ENCODE measurements at regions not wholly inside any gene's neighbourhood (a gene's known extent, or its start where the extent isn't known, plus 50 kb on each side); places are given as distances from the start of the nearest gene placed in this dataset.
"Not testable (repeated sequence)": the region's sequence is repeated elsewhere in the genome, so short reads cannot be mapped to it uniquely, and the experiment has no call there.

- no CpG with 5 or more reads among the region's 5 CpGs for WGBS (ENCODE audit: insufficient coverage)
- no peaks in the 10 kb centered on the region for H3K36me3 ChIP-seq (ENCODE audit: control insufficient read depth, insufficient read depth, low read length)
- H3K4me3 ChIP-seq (ENCODE audit: low read depth, low read length), result no peak overlapping the region
Observed at GRCh38 chr6:169406804-169407203, 153.2 kb upstream of the THBS2 start.

GRCh38 chr6:169406034-169406433 is 152.4 kb upstream of the THBS2 start:
- Histone ChIP-seq H3K27ac (ENCODE audit: low read depth, low read length) (no peak overlapping the region), H3K27me3 (ENCODE audit: control insufficient read depth, insufficient read depth, low read length) (no peaks in the 10 kb centered on the region), H3K4me1 (ENCODE audit: control insufficient read depth, insufficient read depth, low read length) (no peaks in the 10 kb centered on the region), H3K9me3 (ENCODE audit: control insufficient read depth, insufficient read depth, low read length) (no peaks in the 10 kb centered on the region), H3K4me3 (ENCODE audit: low read depth, low read length) (no peak overlapping the region), H3K36me3 (ENCODE audit: control insufficient read depth, insufficient read depth, low read length) (no peaks in the 10 kb centered on the region)
- WGBS (ENCODE audit: insufficient coverage), result 100% methylated on average over 2 of the region's 2 CpGs
- DNase-seq (ENCODE audit: low read depth in 4 of 6, low spot score in 6 of 6), result no peak

More at GRCh38 chr6:169406804-169407203, 153.2 kb upstream of the THBS2 start:
- Histone ChIP-seq H3K9me3 (ENCODE audit: control insufficient read depth, insufficient read depth, low read length) (no peaks in the 10 kb centered on the region), H3K27ac (ENCODE audit: low read depth, low read length) (peak overlapping the region; percentile 34), H3K27me3 (ENCODE audit: control insufficient read depth, insufficient read depth, low read length) (no peaks in the 10 kb centered on the region), H3K4me1 (ENCODE audit: control insufficient read depth, insufficient read depth, low read length) (no peaks in the 10 kb centered on the region)
- DNase-seq (ENCODE audit: low read depth in 4 of 6, low spot score in 6 of 6), result peak in 1 of 6 donors; percentile 26

GRCh38 chr6:169404828-169405227 is 151.2 kb upstream of the THBS2 start:
- WGBS (ENCODE audit: insufficient coverage), result 97% methylated on average over 4 of the region's 6 CpGs
- DNase-seq (ENCODE audit: low read depth in 4 of 6, low spot score in 6 of 6), result no peak
- Histone ChIP-seq H3K36me3 (ENCODE audit: control insufficient read depth, insufficient read depth, low read length) (no peaks in the 10 kb centered on the region), H3K4me1 (ENCODE audit: control insufficient read depth, insufficient read depth, low read length) (no peaks in the 10 kb centered on the region), H3K27ac (ENCODE audit: low read depth, low read length) (no peak overlapping the region), H3K4me3 (ENCODE audit: low read depth, low read length) (no peak overlapping the region), H3K9me3 (ENCODE audit: control insufficient read depth, insufficient read depth, low read length) (no peaks in the 10 kb centered on the region), H3K27me3 (ENCODE audit: control insufficient read depth, insufficient read depth, low read length) (no peaks in the 10 kb centered on the region)

- 75% methylated on average over 14 of the region's 14 CpGs for WGBS (ENCODE audit: insufficient coverage)
- no peaks in the 10 kb centered on the region for H3K36me3 ChIP-seq (ENCODE audit: control insufficient read depth, insufficient read depth, low read length)
- H3K27me3 ChIP-seq (ENCODE audit: control insufficient read depth, insufficient read depth, low read length), result no peaks in the 10 kb centered on the region
- DNase-seq (ENCODE audit: low read depth in 4 of 6, low spot score in 6 of 6), result no peak
- H3K4me1 ChIP-seq (ENCODE audit: control insufficient read depth, insufficient read depth, low read length), result no peaks in the 10 kb centered on the region
- H3K4me3 ChIP-seq (ENCODE audit: low read depth, low read length), result no peak overlapping the region
- H3K9me3 ChIP-seq (ENCODE audit: control insufficient read depth, insufficient read depth, low read length), result no peaks in the 10 kb centered on the region
- no peak overlapping the region for H3K27ac ChIP-seq (ENCODE audit: low read depth, low read length)
Observed at GRCh38 chr6:169398342-169399105, 144.9 kb upstream of the THBS2 start.

GRCh38 chr6:169397684-169398083 is 144.0 kb upstream of the THBS2 start:
- H3K4me1 ChIP-seq (ENCODE audit: control insufficient read depth, insufficient read depth, low read length), result no peaks in the 10 kb centered on the region
- no peaks in the 10 kb centered on the region for H3K9me3 ChIP-seq (ENCODE audit: control insufficient read depth, insufficient read depth, low read length)
- 89% methylated on average over 10 of the region's 12 CpGs for WGBS (ENCODE audit: insufficient coverage)
- no peak for DNase-seq (ENCODE audit: low read depth in 4 of 6, low spot score in 6 of 6)
- no peak overlapping the region for H3K4me3 ChIP-seq (ENCODE audit: low read depth, low read length)
- H3K36me3 ChIP-seq (ENCODE audit: control insufficient read depth, insufficient read depth, low read length), result no peaks in the 10 kb centered on the region
- H3K27ac ChIP-seq (ENCODE audit: low read depth, low read length), result no peak overlapping the region
- no peaks in the 10 kb centered on the region for H3K27me3 ChIP-seq (ENCODE audit: control insufficient read depth, insufficient read depth, low read length)

- Histone ChIP-seq H3K4me1 (ENCODE audit: control insufficient read depth, insufficient read depth, low read length) (no peaks in the 10 kb centered on the region), H3K4me3 (ENCODE audit: low read depth, low read length) (no peak overlapping the region), H3K27ac (ENCODE audit: low read depth, low read length) (no peak overlapping the region), H3K27me3 (ENCODE audit: control insufficient read depth, insufficient read depth, low read length) (no peaks in the 10 kb centered on the region), H3K9me3 (ENCODE audit: control insufficient read depth, insufficient read depth, low read length) (peaks cover 4% of the 10 kb centered on the region), H3K36me3 (ENCODE audit: control insufficient read depth, insufficient read depth, low read length) (no peaks in the 10 kb centered on the region)
- no peak for DNase-seq (ENCODE audit: low read depth in 4 of 6, low spot score in 6 of 6)
- WGBS (ENCODE audit: insufficient coverage), result 91% methylated on average over 16 of the region's 19 CpGs
Observed at GRCh38 chr6:169396554-169397163, 143.0 kb upstream of the THBS2 start.

GRCh38 chr6:169396009-169396539 is 142.4 kb upstream of the THBS2 start:
- H3K9me3 ChIP-seq (ENCODE audit: control insufficient read depth, insufficient read depth, low read length); DNase-seq (ENCODE audit: low read depth in 4 of 6, low spot score in 6 of 6); H3K27ac ChIP-seq (ENCODE audit: low read depth, low read length); H3K4me3 ChIP-seq (ENCODE audit: low read depth, low read length); H3K36me3 ChIP-seq (ENCODE audit: control insufficient read depth, insufficient read depth, low read length); H3K4me1 ChIP-seq (ENCODE audit: control insufficient read depth, insufficient read depth, low read length); H3K27me3 ChIP-seq (ENCODE audit: control insufficient read depth, insufficient read depth, low read length): not testable (repeated sequence)
- 53% methylated on average over 4 of the region's 7 CpGs for WGBS (ENCODE audit: insufficient coverage)

GRCh38 chr6:169395080-169395805 is 141.6 kb upstream of the THBS2 start:
- DNase-seq (ENCODE audit: low read depth in 4 of 6, low spot score in 6 of 6), result no peak

GRCh38 chr6:169393753-169394152 is 140.1 kb upstream of the THBS2 start:
- no peak for DNase-seq (ENCODE audit: low read depth in 4 of 6, low spot score in 6 of 6)
- Histone ChIP-seq H3K27me3 (ENCODE audit: control insufficient read depth, insufficient read depth, low read length) (no peaks in the 10 kb centered on the region), H3K36me3 (ENCODE audit: control insufficient read depth, insufficient read depth, low read length) (no peaks in the 10 kb centered on the region), H3K27ac (ENCODE audit: low read depth, low read length) (no peak overlapping the region), H3K4me1 (ENCODE audit: control insufficient read depth, insufficient read depth, low read length) (no peaks in the 10 kb centered on the region), H3K4me3 (ENCODE audit: low read depth, low read length) (no peak overlapping the region), H3K9me3 (ENCODE audit: control insufficient read depth, insufficient read depth, low read length) (peaks cover 9% of the 10 kb centered on the region)
- 93% methylated on average over 11 of the region's 13 CpGs for WGBS (ENCODE audit: insufficient coverage)

More at GRCh38 chr6:169395080-169395805, 141.6 kb upstream of the THBS2 start:
- WGBS (ENCODE audit: insufficient coverage), result 96% methylated on average over 4 of the region's 7 CpGs
- Histone ChIP-seq H3K27ac (ENCODE audit: low read depth, low read length) (no peak overlapping the region), H3K4me1 (ENCODE audit: control insufficient read depth, insufficient read depth, low read length) (no peaks in the 10 kb centered on the region), H3K36me3 (ENCODE audit: control insufficient read depth, insufficient read depth, low read length) (no peaks in the 10 kb centered on the region), H3K27me3 (ENCODE audit: control insufficient read depth, insufficient read depth, low read length) (no peaks in the 10 kb centered on the region), H3K9me3 (ENCODE audit: control insufficient read depth, insufficient read depth, low read length) (peaks cover 9% of the 10 kb centered on the region), H3K4me3 (ENCODE audit: low read depth, low read length) (no peak overlapping the region)
